ENCODE measurements at regions not wholly inside any gene's neighbourhood (a gene's known extent, or its start where the extent isn't known, plus 50 kb on each side); places are given as distances from the start of the nearest gene placed in this dataset.

GRCh38 chr2:64860276-64860885 lies 128.8 kb upstream of the SLC1A4 start:
- H3K27me3 ChIP-seq (ENCODE audit: control insufficient read depth in 1 of 2, insufficient read depth in 2 of 2, low read length in 2 of 2), result peaks cover 3 to 57% of the 10 kb centered on the region in 2 experiments
- H3K36me3 ChIP-seq (replicated peaks in 1 of 2; ENCODE audit: control insufficient read depth in 1 of 2, insufficient read depth in 2 of 2, low read length in 2 of 2), result no peaks in the 10 kb centered on the region
- H3K4me2 ChIP-seq (ENCODE audit: low read depth, low read length), result peak overlapping the region; percentile 95; the same call in 1 of the 2 replicates
- no peak for DNase-seq (ENCODE audit: low spot score)
- H3K9ac ChIP-seq (ENCODE audit: insufficient read depth, low read depth, low read length), result no peak overlapping the region
- no peak overlapping the region for H3K27ac ChIP-seq (ENCODE audit: extremely low read length, insufficient read depth, low read length)
- H4K20me1 ChIP-seq (ENCODE audit: insufficient read depth, low read length), result no peaks in the 10 kb centered on the region
- BruUV-seq (replicated peaks), result no TSS peak
- intact Hi-C loops (cut with micrococcal nuclease; ENCODE audit: unreplicated experiment), result loop anchor here (5.0 kb wide), 1 partner anchor 108 kb away; no protein-coding TSS in a partner anchor
- FAIRE-seq, result no peak
- in situ Hi-C loops (cut with HindIII; ENCODE audit: extremely low pct_ligation_motif_present, low pct_unique_long_range_greater_than_20kb), result loop anchor here (5.0 kb wide), 2 partner anchors 213 to 258 kb away; no protein-coding TSS in a partner anchor
- no peaks in the 10 kb centered on the region for H3K79me2 ChIP-seq (ENCODE audit: insufficient read depth, low read length)
- ChIA-PET POLR2A (interaction anchor here (1.1 kb wide), 1 partner anchor 207 kb away, joined by 4 read pairs; the partner anchor contains the start of gene SERTAD2), CTCF (ENCODE audit: low intra/inter-chr PET ratio, low total read pairs) (no interaction called here)
- 65% methylated on average over 12 of the region's 12 CpGs for WGBS (ENCODE audit: low lambda C conversion rate)
- H3K4me3 ChIP-seq (replicated peaks in 1 of 3; ENCODE audit: insufficient read depth in 1 of 3, low read depth in 2 of 3, low read length in 3 of 3), result no peak overlapping the region
- ATAC-seq, result no peak
- H2AFZ ChIP-seq (ENCODE audit: low read length), result no peak overlapping the region
- peaks cover 50% of the 10 kb centered on the region for H3K4me1 ChIP-seq (ENCODE audit: insufficient read depth, low read length)
- no peaks in the 10 kb centered on the region for H3K9me3 ChIP-seq (ENCODE audit: low read length)
- TF ChIP-seq ZNF619 (CRISPR knock-in tag; IDR thresholded peaks at IDR 0.05) (no peak), RXRA (CRISPR knock-in tag; IDR thresholded peaks at IDR 0.05) (no peak), ZNF326 (CRISPR knock-in tag; IDR thresholded peaks at IDR 0.05; ENCODE audit: borderline replicate concordance) (no peak), ELF3 (CRISPR knock-in tag; IDR thresholded peaks at IDR 0.05) (no peak), ZSCAN25 (CRISPR knock-in tag; IDR thresholded peaks at IDR 0.05) (no peak), ZNF17 (CRISPR knock-in tag; IDR thresholded peaks at IDR 0.05) (no peak), MXD3 (CRISPR knock-in tag; IDR thresholded peaks at IDR 0.05) (no peak), ZFP62 (CRISPR knock-in tag; IDR thresholded peaks at IDR 0.05) (no peak), MBD4 (IDR thresholded peaks at IDR 0.05; ENCODE audit: borderline replicate concordance, low read length) (no peak), ZNF569 (CRISPR knock-in tag; IDR thresholded peaks at IDR 0.05; ENCODE audit: borderline replicate concordance) (no peak), SMAD3 (CRISPR knock-in tag; IDR thresholded peaks at IDR 0.05) (no peak), ZNF431 (CRISPR knock-in tag; IDR thresholded peaks at IDR 0.05; ENCODE audit: borderline replicate concordance, low read depth) (no peak), HHEX (CRISPR knock-in tag; IDR thresholded peaks at IDR 0.05) (no peak)
- TF ChIP-seq, protein P1, sequence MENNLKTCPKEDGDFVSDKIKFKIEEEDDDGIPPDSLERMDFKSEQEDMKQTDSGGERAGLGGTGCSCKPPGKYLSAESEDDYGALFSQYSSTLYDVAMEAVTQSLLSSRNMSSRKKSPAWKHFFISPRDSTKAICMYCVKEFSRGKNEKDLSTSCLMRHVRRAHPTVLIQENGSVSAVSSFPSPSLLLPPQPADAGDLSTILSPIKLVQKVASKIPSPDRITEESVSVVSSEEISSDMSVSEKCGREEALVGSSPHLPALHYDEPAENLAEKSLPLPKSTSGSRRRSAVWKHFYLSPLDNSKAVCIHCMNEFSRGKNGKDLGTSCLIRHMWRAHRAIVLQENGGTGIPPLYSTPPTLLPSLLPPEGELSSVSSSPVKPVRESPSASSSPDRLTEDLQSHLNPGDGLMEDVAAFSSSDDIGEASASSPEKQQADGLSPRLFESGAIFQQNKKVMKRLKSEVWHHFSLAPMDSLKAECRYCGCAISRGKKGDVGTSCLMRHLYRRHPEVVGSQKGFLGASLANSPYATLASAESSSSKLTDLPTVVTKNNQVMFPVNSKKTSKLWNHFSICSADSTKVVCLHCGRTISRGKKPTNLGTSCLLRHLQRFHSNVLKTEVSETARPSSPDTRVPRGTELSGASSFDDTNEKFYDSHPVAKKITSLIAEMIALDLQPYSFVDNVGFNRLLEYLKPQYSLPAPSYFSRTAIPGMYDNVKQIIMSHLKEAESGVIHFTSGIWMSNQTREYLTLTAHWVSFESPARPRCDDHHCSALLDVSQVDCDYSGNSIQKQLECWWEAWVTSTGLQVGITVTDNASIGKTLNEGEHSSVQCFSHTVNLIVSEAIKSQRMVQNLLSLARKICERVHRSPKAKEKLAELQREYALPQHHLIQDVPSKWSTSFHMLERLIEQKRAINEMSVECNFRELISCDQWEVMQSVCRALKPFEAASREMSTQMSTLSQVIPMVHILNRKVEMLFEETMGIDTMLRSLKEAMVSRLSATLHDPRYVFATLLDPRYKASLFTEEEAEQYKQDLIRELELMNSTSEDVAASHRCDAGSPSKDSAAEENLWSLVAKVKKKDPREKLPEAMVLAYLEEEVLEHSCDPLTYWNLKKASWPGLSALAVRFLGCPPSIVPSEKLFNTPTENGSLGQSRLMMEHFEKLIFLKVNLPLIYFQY (CRISPR knock-in tag; IDR thresholded peaks at IDR 0.05; ENCODE audit: borderline replicate concordance), result no peak
- TF ChIP-seq, protein P2, sequence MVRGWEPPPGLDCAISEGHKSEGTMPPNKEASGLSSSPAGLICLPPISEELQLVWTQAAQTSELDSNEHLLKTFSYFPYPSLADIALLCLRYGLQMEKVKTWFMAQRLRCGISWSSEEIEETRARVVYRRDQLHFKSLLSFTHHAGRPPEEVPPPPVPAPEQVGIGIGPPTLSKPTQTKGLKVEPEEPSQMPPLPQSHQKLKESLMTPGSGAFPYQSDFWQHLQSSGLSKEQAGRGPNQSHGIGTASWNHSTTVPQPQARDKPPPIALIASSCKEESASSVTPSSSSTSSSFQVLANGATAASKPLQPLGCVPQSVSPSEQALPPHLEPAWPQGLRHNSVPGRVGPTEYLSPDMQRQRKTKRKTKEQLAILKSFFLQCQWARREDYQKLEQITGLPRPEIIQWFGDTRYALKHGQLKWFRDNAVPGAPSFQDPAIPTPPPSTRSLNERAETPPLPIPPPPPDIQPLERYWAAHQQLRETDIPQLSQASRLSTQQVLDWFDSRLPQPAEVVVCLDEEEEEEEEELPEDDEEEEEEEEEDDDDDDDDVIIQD (CRISPR knock-in tag; IDR thresholded peaks at IDR 0.05; ENCODE audit: low read depth), result no peak
- TF ChIP-seq, protein P3, sequence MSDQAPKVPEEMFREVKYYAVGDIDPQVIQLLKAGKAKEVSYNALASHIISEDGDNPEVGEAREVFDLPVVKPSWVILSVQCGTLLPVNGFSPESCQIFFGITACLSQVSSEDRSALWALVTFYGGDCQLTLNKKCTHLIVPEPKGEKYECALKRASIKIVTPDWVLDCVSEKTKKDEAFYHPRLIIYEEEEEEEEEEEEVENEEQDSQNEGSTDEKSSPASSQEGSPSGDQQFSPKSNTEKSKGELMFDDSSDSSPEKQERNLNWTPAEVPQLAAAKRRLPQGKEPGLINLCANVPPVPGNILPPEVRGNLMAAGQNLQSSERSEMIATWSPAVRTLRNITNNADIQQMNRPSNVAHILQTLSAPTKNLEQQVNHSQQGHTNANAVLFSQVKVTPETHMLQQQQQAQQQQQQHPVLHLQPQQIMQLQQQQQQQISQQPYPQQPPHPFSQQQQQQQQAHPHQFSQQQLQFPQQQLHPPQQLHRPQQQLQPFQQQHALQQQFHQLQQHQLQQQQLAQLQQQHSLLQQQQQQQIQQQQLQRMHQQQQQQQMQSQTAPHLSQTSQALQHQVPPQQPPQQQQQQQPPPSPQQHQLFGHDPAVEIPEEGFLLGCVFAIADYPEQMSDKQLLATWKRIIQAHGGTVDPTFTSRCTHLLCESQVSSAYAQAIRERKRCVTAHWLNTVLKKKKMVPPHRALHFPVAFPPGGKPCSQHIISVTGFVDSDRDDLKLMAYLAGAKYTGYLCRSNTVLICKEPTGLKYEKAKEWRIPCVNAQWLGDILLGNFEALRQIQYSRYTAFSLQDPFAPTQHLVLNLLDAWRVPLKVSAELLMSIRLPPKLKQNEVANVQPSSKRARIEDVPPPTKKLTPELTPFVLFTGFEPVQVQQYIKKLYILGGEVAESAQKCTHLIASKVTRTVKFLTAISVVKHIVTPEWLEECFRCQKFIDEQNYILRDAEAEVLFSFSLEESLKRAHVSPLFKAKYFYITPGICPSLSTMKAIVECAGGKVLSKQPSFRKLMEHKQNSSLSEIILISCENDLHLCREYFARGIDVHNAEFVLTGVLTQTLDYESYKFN (CRISPR knock-in tag; conservative IDR thresholded peaks at IDR 0.05), result no peak

Measured in HepG2 (cell line).